ENCODE measurements at regions not wholly inside any gene's neighbourhood (a gene's known extent, or its start where the extent isn't known, plus 50 kb on each side); places are given as distances from the start of the nearest gene placed in this dataset.

- TF ChIP-seq CTCF (conservative IDR thresholded peaks at IDR 0.05; ENCODE audit: low read depth, low read length): no peak
- no peak for TF ChIP-seq SMC3 (IDR thresholded peaks at IDR 0.05; ENCODE audit: low read depth, low read length)
- no peak for TF ChIP-seq MAZ (IDR thresholded peaks at IDR 0.05; ENCODE audit: borderline replicate concordance, low read depth, low read length)
- no peak for TF ChIP-seq POLR2A (IDR thresholded peaks at IDR 0.05; ENCODE audit: low read depth, low read length)
- no peak for TF ChIP-seq RAD21 (IDR thresholded peaks at IDR 0.05; ENCODE audit: low read length)
- no peak for TF ChIP-seq MXI1 (IDR thresholded peaks at IDR 0.05; ENCODE audit: borderline replicate concordance, low read depth, low read length)
- no peak for TF ChIP-seq RCOR1 (IDR thresholded peaks at IDR 0.05; ENCODE audit: insufficient replicate concordance, low read length)
- no peak for TF ChIP-seq USF2 (IDR thresholded peaks at IDR 0.05; ENCODE audit: low read depth, low read length)
- TF ChIP-seq CEBPB (IDR thresholded peaks at IDR 0.05; ENCODE audit: low read depth, low read length): no peak
- TF ChIP-seq CHD1 (IDR thresholded peaks at IDR 0.05; ENCODE audit: low read depth, low read length): no peak
- no peak for TF ChIP-seq MAFK (IDR thresholded peaks at IDR 0.05; ENCODE audit: low read depth, low read length)
- TF ChIP-seq BHLHE40 (IDR thresholded peaks at IDR 0.05; ENCODE audit: low read depth, low read length): no peak
- no peak for TF ChIP-seq FOS (IDR thresholded peaks at IDR 0.05; ENCODE audit: low read depth, low read length)
- no peak for TF ChIP-seq ELK1 (IDR thresholded peaks at IDR 0.05; ENCODE audit: borderline replicate concordance, low read depth, low read length)
These were observed 799.0 kb upstream of the TYRP1 start for GRCh38 chr9:11894136-11894535.

Data from IMR-90 (cell line).